ENCODE measurements at regions not wholly inside any gene's neighbourhood (a gene's known extent, or its start where the extent isn't known, plus 50 kb on each side); places are given as distances from the start of the nearest gene placed in this dataset.

- no peak overlapping the region for H3K27ac Mint-ChIP-seq
- peaks cover under 1% of the 10 kb centered on the region for H3K9me3 Mint-ChIP-seq
- H3K27me3 Mint-ChIP-seq (ENCODE audit: low read depth): no peaks in the 10 kb centered on the region
- no peaks in the 10 kb centered on the region for H3K36me3 Mint-ChIP-seq (ENCODE audit: low read depth)
- no peak overlapping the region for H3K4me3 Mint-ChIP-seq
- H3K4me1 Mint-ChIP-seq (ENCODE audit: low read depth): no peaks in the 10 kb centered on the region
Observed at GRCh38 chr6:84556541-84557335, 207.7 kb downstream of the TBX18 start.

DNA sequence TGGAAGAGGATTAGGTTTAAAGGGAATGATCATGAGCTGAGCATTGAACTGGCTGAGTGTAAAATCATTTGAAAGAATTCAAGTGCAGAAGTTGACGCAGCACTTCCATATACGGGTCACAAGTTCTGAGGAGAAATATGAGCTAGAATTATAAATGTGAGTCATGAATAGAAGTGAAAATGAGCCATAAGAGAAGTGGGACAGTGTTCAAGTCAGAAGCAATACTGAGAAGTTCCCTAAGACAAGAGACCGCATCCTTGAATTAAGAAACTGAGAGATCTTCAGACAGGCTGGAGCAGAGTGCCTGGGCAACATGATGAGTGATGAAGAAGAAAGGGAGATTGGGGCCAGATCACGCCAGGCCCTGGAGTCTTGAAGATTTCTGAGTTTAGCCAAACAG is 209.7 kb downstream of the TBX18 start:
- Mint-ChIP-seq H3K9me3 (peaks cover 6% of the 10 kb centered on the region), H3K27me3 (ENCODE audit: low read depth) (no peaks in the 10 kb centered on the region), H3K36me3 (ENCODE audit: low read depth) (no peaks in the 10 kb centered on the region), H3K4me1 (ENCODE audit: low read depth) (no peaks in the 10 kb centered on the region), H3K4me3 (no peak overlapping the region), H3K27ac (no peak overlapping the region)

GRCh38 chr6:84554074-84554473 is 210.3 kb downstream of the TBX18 start:
- Mint-ChIP-seq H3K4me3 (no peak overlapping the region), H3K4me1 (ENCODE audit: low read depth) (no peaks in the 10 kb centered on the region), H3K27me3 (ENCODE audit: low read depth) (no peaks in the 10 kb centered on the region), H3K36me3 (ENCODE audit: low read depth) (no peaks in the 10 kb centered on the region), H3K27ac (no peak overlapping the region), H3K9me3 (peaks cover 6% of the 10 kb centered on the region)

- Mint-ChIP-seq H3K36me3 (ENCODE audit: low read depth) (no peaks in the 10 kb centered on the region), H3K27me3 (ENCODE audit: low read depth) (no peaks in the 10 kb centered on the region), H3K4me1 (ENCODE audit: low read depth) (no peaks in the 10 kb centered on the region), H3K9me3 (peaks cover 6% of the 10 kb centered on the region), H3K4me3 (no peak overlapping the region), H3K27ac (no peak overlapping the region)
Observed at GRCh38 chr6:84553527-84553926, 210.9 kb downstream of the TBX18 start.

DNA sequence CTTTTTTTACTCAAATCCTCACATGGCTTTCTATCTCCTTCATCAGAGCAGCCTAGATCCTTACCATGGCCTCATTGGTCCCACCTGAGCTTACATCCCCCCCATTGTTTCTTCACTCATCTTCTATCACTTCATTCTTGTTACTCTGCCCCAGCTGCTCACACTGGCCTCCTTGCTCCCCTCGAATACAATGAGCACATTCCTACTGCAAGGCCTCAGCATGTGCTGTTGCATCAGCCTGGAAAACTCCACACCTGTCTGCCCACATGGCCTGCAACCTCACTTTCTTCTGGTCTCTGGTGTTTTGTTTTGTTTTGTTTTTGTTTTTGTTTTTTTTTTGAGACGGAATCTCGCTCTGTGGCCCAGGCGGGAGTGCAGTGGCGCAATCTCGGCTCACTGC is 212.6 kb downstream of the TBX18 start:
- Mint-ChIP-seq H3K9me3 (peaks cover 6% of the 10 kb centered on the region), H3K4me3 (no peak overlapping the region), H3K4me1 (ENCODE audit: low read depth) (no peaks in the 10 kb centered on the region), H3K27ac (no peak overlapping the region), H3K36me3 (ENCODE audit: low read depth) (no peaks in the 10 kb centered on the region), H3K27me3 (ENCODE audit: low read depth) (no peaks in the 10 kb centered on the region)

DNA sequence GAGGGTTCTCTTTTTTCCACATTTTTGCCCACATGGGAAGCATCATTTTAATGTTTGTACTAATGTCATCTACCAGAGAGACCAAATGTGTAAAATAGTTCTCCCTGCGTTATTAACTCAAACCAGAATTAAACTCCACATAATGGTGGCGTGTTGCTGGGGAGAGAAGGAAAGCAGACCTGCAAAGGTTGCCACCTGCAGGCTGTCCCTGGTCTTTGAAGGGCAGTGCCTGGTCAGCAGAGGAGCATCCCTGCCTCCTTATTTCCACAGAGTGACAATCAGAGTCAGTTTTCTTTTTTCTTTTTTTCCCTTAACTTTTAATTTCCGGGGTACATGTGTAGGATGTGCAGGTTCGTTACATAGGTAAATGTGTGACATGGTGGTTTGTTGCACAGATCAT is 214.5 kb downstream of the TBX18 start:
- no peak overlapping the region for H3K4me3 Mint-ChIP-seq
- peaks cover 6% of the 10 kb centered on the region for H3K9me3 Mint-ChIP-seq
- no peak overlapping the region for H3K27ac Mint-ChIP-seq
- no peaks in the 10 kb centered on the region for H3K27me3 Mint-ChIP-seq (ENCODE audit: low read depth)
- H3K4me1 Mint-ChIP-seq (ENCODE audit: low read depth): no peaks in the 10 kb centered on the region
- H3K36me3 Mint-ChIP-seq (ENCODE audit: low read depth): no peaks in the 10 kb centered on the region

- Mint-ChIP-seq H3K4me1 (ENCODE audit: low read depth) (no peaks in the 10 kb centered on the region), H3K36me3 (ENCODE audit: low read depth) (no peaks in the 10 kb centered on the region), H3K4me3 (no peak overlapping the region), H3K9me3 (peaks cover 6% of the 10 kb centered on the region), H3K27me3 (ENCODE audit: low read depth) (no peaks in the 10 kb centered on the region), H3K27ac (no peak overlapping the region)
Observed at GRCh38 chr6:84547341-84547801, 217.0 kb downstream of the TBX18 start.

DNA sequence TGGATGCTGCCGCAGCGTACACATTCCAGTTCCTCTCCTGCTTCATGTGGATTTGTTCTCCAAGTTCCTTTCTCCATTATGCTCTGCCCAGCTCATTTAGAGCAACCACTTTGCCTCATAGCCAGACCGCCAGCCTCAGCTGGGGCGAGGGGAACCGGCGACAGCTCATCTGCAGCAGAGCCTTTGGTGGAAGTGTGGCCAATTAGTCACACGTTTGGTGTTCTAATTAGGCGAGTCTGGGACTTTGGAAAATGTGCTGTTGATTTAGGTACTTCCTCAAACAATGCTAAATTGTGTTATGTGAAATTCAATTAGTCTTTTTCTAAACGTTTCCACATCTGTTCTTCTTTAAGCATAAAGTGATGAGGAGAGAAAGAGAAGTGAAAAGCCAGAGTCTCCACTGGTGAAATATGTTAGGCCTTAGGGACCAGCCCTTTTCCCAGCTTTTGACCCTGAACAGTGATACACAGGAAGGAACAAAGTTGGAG is 217.9 kb downstream of the TBX18 start:
- no peaks in the 10 kb centered on the region for H3K36me3 Mint-ChIP-seq (ENCODE audit: low read depth)
- H3K27ac Mint-ChIP-seq: no peak overlapping the region
- peaks cover 3% of the 10 kb centered on the region for H3K9me3 Mint-ChIP-seq
- no peaks in the 10 kb centered on the region for H3K4me1 Mint-ChIP-seq (ENCODE audit: low read depth)
- no peaks in the 10 kb centered on the region for H3K27me3 Mint-ChIP-seq (ENCODE audit: low read depth)
- no peak overlapping the region for H3K4me3 Mint-ChIP-seq

DNA sequence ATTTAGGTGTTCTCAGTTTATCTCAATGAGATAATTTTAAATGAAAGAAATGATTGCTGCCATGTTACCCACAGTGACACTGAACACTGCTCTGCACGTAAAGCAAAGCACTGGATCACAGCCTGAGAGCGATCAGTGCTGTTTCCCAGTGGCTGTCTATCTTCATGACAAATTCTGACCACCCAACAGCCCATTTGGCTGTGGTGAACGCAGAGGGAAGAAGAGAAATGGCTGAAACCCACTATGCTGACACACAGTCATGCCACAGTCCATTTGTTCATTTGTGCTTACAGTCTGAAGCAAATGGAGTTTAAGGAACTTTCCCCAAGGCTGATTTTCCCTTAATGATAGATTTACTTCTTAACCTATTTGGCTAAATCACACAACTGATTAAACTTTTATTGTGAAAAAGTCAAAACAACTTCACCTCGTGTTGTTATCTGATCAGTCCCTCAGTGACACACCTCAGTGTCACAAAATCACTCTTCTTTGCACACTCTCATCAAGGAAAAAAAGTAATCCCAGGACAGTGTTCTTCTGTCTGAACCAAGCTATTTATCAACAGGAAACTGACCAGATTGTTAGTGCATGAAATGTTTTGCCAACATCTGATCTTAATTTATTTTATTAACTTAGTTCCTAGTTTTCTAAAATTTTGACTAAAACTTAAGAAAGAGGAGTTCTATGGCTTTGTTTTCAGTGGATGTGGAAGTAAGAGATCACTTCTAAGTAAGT is 225.1 kb downstream of the TBX18 start:
- Mint-ChIP-seq H3K27ac (no peak overlapping the region), H3K9me3 (no peaks in the 10 kb centered on the region), H3K4me3 (no peak overlapping the region), H3K36me3 (ENCODE audit: low read depth) (no peaks in the 10 kb centered on the region), H3K27me3 (ENCODE audit: low read depth) (no peaks in the 10 kb centered on the region), H3K4me1 (ENCODE audit: low read depth) (no peaks in the 10 kb centered on the region)

DNA sequence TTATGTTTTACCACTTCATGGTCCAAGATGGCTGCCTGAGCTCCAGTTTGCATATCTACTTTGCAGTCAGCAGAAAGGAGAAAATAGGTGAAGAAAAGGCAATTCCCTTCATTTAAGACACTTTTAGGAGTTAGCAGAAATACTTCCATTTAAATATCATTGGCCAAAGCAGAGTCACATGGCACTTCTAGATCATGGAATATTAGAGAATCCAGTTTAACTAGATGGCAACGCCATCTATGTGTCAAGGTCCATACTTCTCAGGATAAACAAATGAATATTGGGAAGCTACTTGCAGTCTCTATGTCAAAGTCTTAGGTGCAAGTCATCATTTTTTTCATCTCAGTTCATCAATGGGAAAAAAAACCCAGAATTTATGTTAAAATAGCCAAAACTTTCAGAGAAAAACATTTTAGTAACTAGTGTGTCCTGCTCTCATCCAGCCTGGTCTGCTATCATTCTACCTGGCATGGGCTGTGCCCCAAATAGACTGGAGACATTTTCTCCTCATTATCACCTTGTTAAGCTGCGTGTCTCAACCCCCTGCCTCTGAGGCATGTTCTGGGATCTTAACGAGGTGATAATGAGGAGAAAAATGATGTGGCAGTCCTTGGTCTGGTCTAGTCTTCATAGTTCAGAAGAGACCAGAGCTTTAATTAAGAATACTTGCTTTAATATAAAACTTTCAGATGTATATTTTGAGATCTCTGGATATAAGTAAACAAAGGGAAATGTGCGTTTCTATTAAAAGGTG is 227.3 kb downstream of the TBX18 start:
- Mint-ChIP-seq H3K27ac (no peak overlapping the region), H3K9me3 (no peaks in the 10 kb centered on the region), H3K4me1 (ENCODE audit: low read depth) (no peaks in the 10 kb centered on the region), H3K36me3 (ENCODE audit: low read depth) (no peaks in the 10 kb centered on the region), H3K4me3 (no peak overlapping the region), H3K27me3 (ENCODE audit: low read depth) (no peaks in the 10 kb centered on the region)

DNA sequence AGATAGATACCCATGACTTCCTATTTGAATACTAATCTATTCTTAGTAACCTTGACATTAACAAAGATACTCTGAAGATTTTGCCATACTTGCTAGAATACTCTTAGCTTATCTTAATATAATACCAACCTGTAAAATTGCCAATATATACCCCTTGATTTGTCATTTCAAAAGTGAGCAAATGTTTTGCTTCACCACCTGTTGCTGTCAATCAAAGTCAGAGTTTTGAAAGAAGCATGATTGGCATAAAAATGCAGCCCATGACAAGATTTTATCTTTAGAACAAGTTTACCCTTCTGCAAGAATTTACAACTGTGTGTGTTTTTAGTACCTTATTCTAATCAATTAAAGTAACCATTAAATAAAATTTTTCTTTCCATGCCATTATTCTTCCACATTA is 236.2 kb downstream of the TBX18 start:
- Mint-ChIP-seq H3K27ac (no peak overlapping the region), H3K27me3 (ENCODE audit: low read depth) (no peaks in the 10 kb centered on the region), H3K9me3 (no peaks in the 10 kb centered on the region), H3K4me1 (ENCODE audit: low read depth) (no peaks in the 10 kb centered on the region), H3K36me3 (ENCODE audit: low read depth) (no peaks in the 10 kb centered on the region), H3K4me3 (no peak overlapping the region)

- no peak overlapping the region for H3K4me3 Mint-ChIP-seq
- no peaks in the 10 kb centered on the region for H3K36me3 Mint-ChIP-seq (ENCODE audit: low read depth)
- no peaks in the 10 kb centered on the region for H3K4me1 Mint-ChIP-seq (ENCODE audit: low read depth)
- no peaks in the 10 kb centered on the region for H3K27me3 Mint-ChIP-seq (ENCODE audit: low read depth)
- no peak overlapping the region for H3K27ac Mint-ChIP-seq
- no peaks in the 10 kb centered on the region for H3K9me3 Mint-ChIP-seq
Observed at GRCh38 chr6:84526631-84527030, 237.8 kb downstream of the TBX18 start.

DNA sequence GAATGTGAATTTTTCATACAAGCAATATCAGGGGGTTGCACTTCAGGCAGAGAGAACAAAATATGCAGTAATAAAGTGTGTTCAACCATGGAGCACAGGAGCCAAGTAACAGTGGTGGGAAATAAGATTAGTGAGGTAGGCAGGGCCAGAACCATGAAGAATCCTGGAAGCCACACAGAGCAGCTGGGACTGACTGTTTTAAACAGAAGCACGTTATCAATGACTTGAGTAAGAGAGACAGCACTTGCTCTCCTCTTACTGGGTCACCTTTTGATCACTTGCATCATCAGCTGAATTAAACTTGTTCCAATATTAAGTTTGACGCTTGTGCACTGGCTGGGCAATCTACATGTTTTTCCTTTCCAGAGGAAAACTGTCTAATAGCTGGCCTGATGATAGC is 238.5 kb downstream of the TBX18 start:
- Mint-ChIP-seq H3K27ac (no peak overlapping the region), H3K4me3 (no peak overlapping the region), H3K36me3 (ENCODE audit: low read depth) (no peaks in the 10 kb centered on the region), H3K27me3 (ENCODE audit: low read depth) (no peaks in the 10 kb centered on the region), H3K9me3 (no peaks in the 10 kb centered on the region), H3K4me1 (ENCODE audit: low read depth) (no peaks in the 10 kb centered on the region)

GRCh38 chr6:84524636-84525035 is 239.8 kb downstream of the TBX18 start:
- Mint-ChIP-seq H3K4me1 (ENCODE audit: low read depth) (no peaks in the 10 kb centered on the region), H3K27ac (no peak overlapping the region), H3K4me3 (no peak overlapping the region), H3K36me3 (ENCODE audit: low read depth) (no peaks in the 10 kb centered on the region), H3K9me3 (no peaks in the 10 kb centered on the region), H3K27me3 (ENCODE audit: low read depth) (no peaks in the 10 kb centered on the region)
